DND-41 (cell line): ENCODE measurements at regions not wholly inside any gene's neighbourhood (a gene's known extent, or its start where the extent isn't known, plus 50 kb on each side); places are given as distances from the start of the nearest gene placed in this dataset.

ENCODE experiments used
- ATAC-seq: fragments of 200-7000 bp; cut with Tn5 transposase; 3 replicates; pipeline ENCODE4 v1.9.1; 2021; ENCODE audit warnings: low read depth; ENCODE audit not compliant: insufficient read depth
- DNase-seq: peaks from one replicate; pipeline ENCODE4 v3.0.0-alpha.2; 2020
- H2AFZ ChIP-seq: 2 replicates; pipeline ENCODE4 v1.6.0; 2012; ENCODE audit warnings: low read depth, low read length
- H3K27ac ChIP-seq: 2 replicates; pipeline ENCODE4 v1.5.1; 2012; ENCODE audit warnings: low read length, inconsistent platforms
- H3K27me3 ChIP-seq: fragments of 200-600 bp; sonication (generic); 2 replicates; pipeline ENCODE4 v1.6.0; 2012; ENCODE audit warnings: low read length, mild to moderate bottlenecking, inconsistent platforms; ENCODE audit not compliant: insufficient read depth, poor library complexity
- H3K36me3 ChIP-seq: 2 replicates; pipeline ENCODE4 v1.5.1; 2012; ENCODE audit warnings: low read length, inconsistent platforms; ENCODE audit not compliant: insufficient read depth
- H3K4me1 ChIP-seq: 2 replicates; pipeline ENCODE4 v1.5.1; 2012; ENCODE audit warnings: mild to moderate bottlenecking, low read length; ENCODE audit not compliant: insufficient read depth
- H3K4me2 ChIP-seq: 2 replicates; pipeline ENCODE4 v1.6.0; 2012; ENCODE audit warnings: mild to moderate bottlenecking, moderate library complexity, low read length, inconsistent platforms; ENCODE audit not compliant: insufficient read depth
- H3K4me3 ChIP-seq, 2 experiments: fragments of 200-600 bp in 1 of 2; shearing (Covaris generic) in 1 of 2; 2 replicates each; pipeline ENCODE4 v1.5.1; 2012 to 2016; ENCODE audit warnings: inconsistent platforms in 2 of 2, low read length in 2 of 2, mild to moderate bottlenecking in 2 of 2, low read depth in 1 of 2, moderate library complexity in 1 of 2
- H3K79me2 ChIP-seq: 2 replicates; pipeline ENCODE4 v1.6.0; 2012; ENCODE audit warnings: low read length, inconsistent platforms; ENCODE audit not compliant: insufficient read depth
- H3K9ac ChIP-seq: 2 replicates; pipeline ENCODE4 v1.6.0; 2012; ENCODE audit warnings: low read depth, mild to moderate bottlenecking, inconsistent platforms, low read length, moderate library complexity
- H3K9me3 ChIP-seq: 2 replicates; pipeline ENCODE4 v1.5.1; 2012; ENCODE audit warnings: low read length, moderate library complexity, mild to moderate bottlenecking, inconsistent platforms; ENCODE audit not compliant: insufficient read depth, severe bottlenecking
- H4K20me1 ChIP-seq: 2 replicates; pipeline ENCODE4 v1.6.0; 2012; ENCODE audit warnings: low read length; ENCODE audit not compliant: insufficient read depth
- CTCF ChIP-seq: IDR thresholded peaks from 2 replicates; pipeline ENCODE4 v1.5.1; 2012; ENCODE audit warnings: borderline replicate concordance, low read length, moderate library complexity, mild to moderate bottlenecking; ENCODE audit not compliant: poor library complexity, severe bottlenecking; ENCODE audit errors: extremely low read depth
- EZH2 ChIP-seq: IDR thresholded peaks from 3 replicates; pipeline ENCODE4 v1.6.1; 2012; ENCODE audit warnings: borderline replicate concordance, low read depth, mild to moderate bottlenecking, moderate library complexity, low read length, inconsistent platforms; ENCODE audit not compliant: severe bottlenecking

GRCh38 chr2:154537024-154537423 lies 161.5 kb upstream of the KCNJ3 start:
- ATAC-seq (no peak), DNase-seq (no peak)
- H3K4me2 ChIP-seq = no peak overlapping the region

GRCh38 chr2:154537843-154538450 lies 160.5 kb upstream of the KCNJ3 start:
- no peaks in the 10 kb centered on the region for H3K36me3 ChIP-seq
- ATAC-seq (no peak), DNase-seq (no peak)
- TF ChIP-seq CTCF (no peak), EZH2 (no peak)
- no peak overlapping the region for H3K9ac ChIP-seq
- no peak overlapping the region for H3K4me2 ChIP-seq
- no peaks in the 10 kb centered on the region for H3K27me3 ChIP-seq
- H3K4me3 ChIP-seq = no peak overlapping the region
- no peaks in the 10 kb centered on the region for H3K4me1 ChIP-seq
- no peaks in the 10 kb centered on the region for H3K9me3 ChIP-seq
- H3K27ac ChIP-seq = no peak overlapping the region
- H3K79me2 ChIP-seq = no peaks in the 10 kb centered on the region
- H4K20me1 ChIP-seq = no peaks in the 10 kb centered on the region
- no peak overlapping the region for H2AFZ ChIP-seq

More at GRCh38 chr2:154537024-154537423, 161.5 kb upstream of the KCNJ3 start:
- H3K36me3 ChIP-seq = no peaks in the 10 kb centered on the region
- H3K4me3 ChIP-seq = no peak overlapping the region
- H3K27ac ChIP-seq = no peak overlapping the region
- no peaks in the 10 kb centered on the region for H4K20me1 ChIP-seq
- no peaks in the 10 kb centered on the region for H3K27me3 ChIP-seq
- no peak overlapping the region for H3K9ac ChIP-seq
- H3K9me3 ChIP-seq = no peaks in the 10 kb centered on the region
- no peaks in the 10 kb centered on the region for H3K4me1 ChIP-seq
- no peak for TF ChIP-seq EZH2
- no peak for TF ChIP-seq CTCF
- H3K79me2 ChIP-seq = no peaks in the 10 kb centered on the region
- no peak overlapping the region for H2AFZ ChIP-seq

- Histone ChIP-seq H3K4me3 (no peak overlapping the region), H3K9me3 (peaks cover 7% of the 10 kb centered on the region), H3K79me2 (no peaks in the 10 kb centered on the region), H3K27ac (no peak overlapping the region), H3K4me2 (no peak overlapping the region), H3K4me1 (no peaks in the 10 kb centered on the region), H2AFZ (no peak overlapping the region), H3K36me3 (no peaks in the 10 kb centered on the region), H3K9ac (no peak overlapping the region), H3K27me3 (no peaks in the 10 kb centered on the region), H4K20me1 (no peaks in the 10 kb centered on the region)
- ATAC-seq = no peak
- TF ChIP-seq EZH2 (no peak), CTCF (no peak)
- no peak for DNase-seq
Measured at GRCh38 chr2:154546341-154546740, 152.2 kb upstream of the KCNJ3 start.

- Histone ChIP-seq H3K9ac (no peak overlapping the region), H4K20me1 (no peaks in the 10 kb centered on the region), H3K4me1 (no peaks in the 10 kb centered on the region), H3K4me2 (no peak overlapping the region), H3K36me3 (no peaks in the 10 kb centered on the region), H2AFZ (no peak overlapping the region), H3K4me3 (no peak overlapping the region), H3K79me2 (no peaks in the 10 kb centered on the region), H3K27me3 (no peaks in the 10 kb centered on the region), H3K9me3 (peaks cover 7% of the 10 kb centered on the region), H3K27ac (no peak overlapping the region)
- ATAC-seq (no peak), DNase-seq (no peak)
- TF ChIP-seq CTCF = no peak
- TF ChIP-seq EZH2 = no peak
Measured at GRCh38 chr2:154549869-154550268, 148.6 kb upstream of the KCNJ3 start.
